ENCODE measurements at regions not wholly inside any gene's neighbourhood (a gene's known extent, or its start where the extent isn't known, plus 50 kb on each side); places are given as distances from the start of the nearest gene placed in this dataset.

- Histone ChIP-seq H3K4me2 (ENCODE audit: low read length) (no peak overlapping the region), H3K9ac (ENCODE audit: low read length) (no peak overlapping the region), H3K36me3 (ENCODE audit: insufficient read depth, low read length) (no peaks in the 10 kb centered on the region), H3K27ac (ENCODE audit: low read length) (no peak overlapping the region), H3K9me2 (ENCODE audit: insufficient read depth, low read length) (no peaks in the 10 kb centered on the region), H3F3A (ENCODE audit: insufficient read depth, low read length, poor library complexity, severe bottlenecking) (no peaks in the 10 kb centered on the region), H4K20me1 (ENCODE audit: insufficient read depth) (no peaks in the 10 kb centered on the region), H3K9me3 (ENCODE audit: low read length) (no peaks in the 10 kb centered on the region), H3K27me3 (ENCODE audit: insufficient read depth, low read depth, low read length) (no peaks in the 10 kb centered on the region), H2AFZ (ENCODE audit: low read depth, low read length) (no peak overlapping the region), H3K79me2 (replicated peaks; ENCODE audit: insufficient read depth, low read length) (no peaks in the 10 kb centered on the region), H3K4me3 (ENCODE audit: low read length) (no peak overlapping the region)
- TF ChIP-seq RAD21 (conservative IDR thresholded peaks at IDR 0.05), result no peak
Measured at GRCh38 chr6:106823732-106824351, 150.7 kb downstream of the CD24 start.

GRCh38 chr6:106823058-106823457, 151.5 kb downstream of the CD24 start:
- no peaks in the 10 kb centered on the region for H3F3A ChIP-seq (ENCODE audit: insufficient read depth, low read length, poor library complexity, severe bottlenecking)
- no peak overlapping the region for H3K9ac ChIP-seq (ENCODE audit: low read length)
- no peak overlapping the region for H2AFZ ChIP-seq (ENCODE audit: low read depth, low read length)
- H3K27me3 ChIP-seq (ENCODE audit: insufficient read depth, low read depth, low read length), result no peaks in the 10 kb centered on the region
- H3K79me2 ChIP-seq (replicated peaks; ENCODE audit: insufficient read depth, low read length), result no peaks in the 10 kb centered on the region
- no peaks in the 10 kb centered on the region for H4K20me1 ChIP-seq (ENCODE audit: insufficient read depth)
- TF ChIP-seq MXI1 (conservative IDR thresholded peaks at IDR 0.05; ENCODE audit: poor library complexity, severe bottlenecking), result no peak
- TF ChIP-seq POLR2AphosphoS5 (IDR thresholded peaks at IDR 0.05), result no peak
- no peak for TF ChIP-seq RAD21 (conservative IDR thresholded peaks at IDR 0.05)
- no peak for TF ChIP-seq TAF1 (IDR thresholded peaks at IDR 0.05; ENCODE audit: low read depth)
- no peak for TF ChIP-seq EP300 (conservative IDR thresholded peaks at IDR 0.05; ENCODE audit: poor library complexity, severe bottlenecking)
- no peak for TF ChIP-seq SMC3 (conservative IDR thresholded peaks at IDR 0.05; ENCODE audit: poor library complexity)
- TF ChIP-seq, protein P1, sequence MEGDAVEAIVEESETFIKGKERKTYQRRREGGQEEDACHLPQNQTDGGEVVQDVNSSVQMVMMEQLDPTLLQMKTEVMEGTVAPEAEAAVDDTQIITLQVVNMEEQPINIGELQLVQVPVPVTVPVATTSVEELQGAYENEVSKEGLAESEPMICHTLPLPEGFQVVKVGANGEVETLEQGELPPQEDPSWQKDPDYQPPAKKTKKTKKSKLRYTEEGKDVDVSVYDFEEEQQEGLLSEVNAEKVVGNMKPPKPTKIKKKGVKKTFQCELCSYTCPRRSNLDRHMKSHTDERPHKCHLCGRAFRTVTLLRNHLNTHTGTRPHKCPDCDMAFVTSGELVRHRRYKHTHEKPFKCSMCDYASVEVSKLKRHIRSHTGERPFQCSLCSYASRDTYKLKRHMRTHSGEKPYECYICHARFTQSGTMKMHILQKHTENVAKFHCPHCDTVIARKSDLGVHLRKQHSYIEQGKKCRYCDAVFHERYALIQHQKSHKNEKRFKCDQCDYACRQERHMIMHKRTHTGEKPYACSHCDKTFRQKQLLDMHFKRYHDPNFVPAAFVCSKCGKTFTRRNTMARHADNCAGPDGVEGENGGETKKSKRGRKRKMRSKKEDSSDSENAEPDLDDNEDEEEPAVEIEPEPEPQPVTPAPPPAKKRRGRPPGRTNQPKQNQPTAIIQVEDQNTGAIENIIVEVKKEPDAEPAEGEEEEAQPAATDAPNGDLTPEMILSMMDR (IDR thresholded peaks at IDR 0.05; ENCODE audit: poor library complexity, severe bottlenecking), result no peak
- TF ChIP-seq EZH2 (IDR thresholded peaks at IDR 0.05; ENCODE audit: borderline replicate concordance, insufficient read depth, low read length, poor library complexity, severe bottlenecking), result no peak
- no peak for TF ChIP-seq REST (IDR thresholded peaks at IDR 0.05; ENCODE audit: borderline replicate concordance)
- H3K36me3 ChIP-seq (ENCODE audit: insufficient read depth, low read length), result no peaks in the 10 kb centered on the region
- H3K9me2 ChIP-seq (ENCODE audit: insufficient read depth, low read length), result no peaks in the 10 kb centered on the region
- no peak overlapping the region for H3K27ac ChIP-seq (ENCODE audit: low read length)
- H3K9me3 ChIP-seq (ENCODE audit: low read length), result no peaks in the 10 kb centered on the region
- no peak overlapping the region for H3K4me2 ChIP-seq (ENCODE audit: low read length)
- no peak overlapping the region for H3K4me3 ChIP-seq (ENCODE audit: low read length)

Measured in neural cell (in vitro differentiated cells).